ENCODE measurements at regions not wholly inside any gene's neighbourhood (a gene's known extent, or its start where the extent isn't known, plus 50 kb on each side); places are given as distances from the start of the nearest gene placed in this dataset.

DNA sequence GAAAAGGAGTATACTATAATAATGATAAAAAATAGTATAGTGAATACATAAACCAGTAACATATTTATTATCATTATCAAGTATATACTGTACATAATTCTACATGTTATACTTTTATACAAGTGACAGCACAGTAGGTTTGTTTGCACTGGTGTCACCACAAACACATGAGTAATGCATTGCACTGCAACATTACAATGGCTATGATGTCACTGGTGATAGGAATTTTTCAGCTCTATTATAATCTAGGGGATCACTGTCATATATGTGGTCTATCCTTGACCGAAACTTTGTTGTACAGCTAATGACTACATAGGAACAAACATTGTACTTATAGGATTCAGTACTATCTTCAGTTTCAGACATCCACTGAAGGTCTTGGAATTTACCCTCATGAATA lies 165.8 kb upstream of the SYT1 start:
- no peak for DNase-seq

DNA sequence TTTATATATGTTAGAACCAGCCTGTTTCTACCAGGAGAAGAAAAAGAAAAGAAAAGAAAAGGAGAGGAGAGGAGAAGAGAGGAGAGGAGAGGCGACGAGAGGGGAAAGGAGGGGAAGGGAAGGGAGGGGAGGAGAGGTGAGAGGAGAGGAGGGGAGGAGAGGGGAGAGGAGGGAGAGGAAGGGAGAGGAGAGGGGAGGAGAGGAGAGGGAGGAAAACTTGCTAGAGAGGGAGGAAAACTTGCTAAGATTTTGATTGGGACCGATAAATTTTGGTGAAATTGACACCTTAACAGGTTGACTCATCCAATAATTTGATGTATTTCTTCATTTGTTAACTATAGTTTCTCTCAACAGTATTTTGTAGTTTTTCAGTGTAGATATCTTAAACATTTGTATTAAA lies 164.0 kb upstream of the SYT1 start:
- DNase-seq = no peak

DNA sequence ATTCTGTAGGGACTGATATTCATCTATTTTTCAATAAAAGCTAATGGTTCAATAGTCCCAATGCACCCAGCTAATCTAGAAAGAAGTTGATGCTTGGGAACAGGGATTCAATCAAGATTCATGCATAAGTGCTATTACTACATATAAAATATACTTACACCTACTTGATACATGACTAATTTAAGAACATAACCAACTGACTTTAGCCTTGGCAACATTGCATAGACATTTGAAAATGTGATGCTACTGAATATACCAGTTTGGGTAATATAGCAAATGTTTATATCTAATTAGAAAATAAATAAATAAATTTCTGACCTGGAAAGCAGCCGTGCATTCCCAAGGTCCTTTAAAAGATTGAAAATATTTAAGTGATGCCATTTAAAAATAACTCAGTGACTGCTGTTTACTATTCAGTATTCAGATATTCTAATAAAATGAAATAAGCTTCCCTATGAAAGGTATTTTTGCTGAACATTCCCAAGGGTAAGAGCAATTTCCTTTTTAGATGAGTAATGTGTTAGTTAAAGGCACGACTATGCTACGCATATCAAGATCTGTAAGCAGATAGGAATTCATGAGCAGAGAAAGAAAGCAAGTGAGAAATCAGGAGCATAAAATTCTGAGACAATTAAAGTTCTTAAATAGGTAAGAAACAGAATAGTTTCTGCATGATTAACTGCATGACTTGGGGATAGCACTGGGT lies 160.6 kb upstream of the SYT1 start:
- no peak for DNase-seq

DNA sequence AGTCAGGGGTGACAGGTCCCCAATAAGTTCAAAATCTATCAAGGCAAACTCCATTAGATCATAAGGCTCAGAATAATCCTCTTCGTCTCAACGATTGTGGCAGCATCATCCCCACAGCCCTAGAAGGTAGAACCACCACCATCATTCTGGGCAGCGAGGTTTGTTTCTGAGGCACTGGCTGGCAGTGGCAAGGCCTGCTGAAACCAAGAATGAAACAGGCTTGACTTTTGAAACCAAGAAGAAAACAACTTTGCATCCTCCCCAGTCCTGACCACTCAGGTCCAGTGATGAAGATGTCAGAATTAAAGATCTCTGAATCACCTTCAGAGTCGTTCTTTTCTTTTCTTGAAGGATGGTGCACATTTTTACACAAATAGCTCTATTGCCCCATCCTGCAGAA lies 152.6 kb upstream of the SYT1 start:
- no peak for DNase-seq

DNA sequence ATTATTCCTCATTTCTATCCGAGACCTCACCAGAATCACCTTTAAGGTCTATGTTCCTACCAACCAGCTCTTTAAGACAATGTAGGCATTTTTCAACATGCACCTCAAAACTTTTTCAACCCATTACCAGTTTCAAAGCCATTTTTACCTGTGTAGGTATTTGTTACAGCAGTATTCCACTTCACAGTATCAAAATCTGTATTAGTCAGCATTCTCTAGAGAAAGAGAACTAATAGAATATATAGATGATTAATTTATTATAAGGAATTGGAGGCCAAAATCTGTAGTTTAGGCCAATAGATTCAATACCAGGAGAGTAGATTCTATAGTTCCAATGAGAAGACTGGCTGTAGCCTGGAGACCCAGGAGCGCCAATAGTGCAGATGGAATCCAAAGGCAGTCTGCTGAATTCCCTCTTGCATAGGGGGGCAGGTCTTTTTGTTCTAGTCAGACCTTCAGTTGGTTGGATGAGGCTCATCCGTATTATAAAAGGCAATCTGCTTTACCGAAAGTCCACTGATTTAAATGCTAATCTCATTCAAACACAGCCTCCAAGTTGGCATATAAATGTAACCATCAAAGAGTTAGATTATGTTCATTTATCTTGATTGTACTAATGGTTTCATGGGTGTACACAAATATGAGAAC lies 151.6 kb upstream of the SYT1 start:
- no peak for DNase-seq

DNA sequence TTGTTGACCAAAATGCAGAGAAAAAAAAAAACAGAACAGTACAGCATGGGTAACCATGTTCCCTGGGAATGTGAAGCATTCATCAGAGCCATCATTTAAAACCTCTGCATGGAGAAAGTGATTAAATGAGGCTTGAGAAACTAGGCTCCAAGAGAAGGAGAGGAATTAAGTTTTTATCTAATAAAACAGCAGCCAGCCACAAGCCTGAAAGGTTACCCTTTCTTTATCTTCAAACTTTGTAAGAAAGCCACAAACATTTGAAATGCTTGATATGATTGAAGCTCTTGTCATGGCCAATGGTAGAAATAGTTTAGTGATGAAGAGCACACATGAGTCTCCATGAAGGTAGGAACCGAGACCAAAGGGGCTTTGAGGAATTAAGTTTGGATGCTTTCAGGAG lies 144.9 kb upstream of the SYT1 start:
- DNase-seq = no peak

DNA sequence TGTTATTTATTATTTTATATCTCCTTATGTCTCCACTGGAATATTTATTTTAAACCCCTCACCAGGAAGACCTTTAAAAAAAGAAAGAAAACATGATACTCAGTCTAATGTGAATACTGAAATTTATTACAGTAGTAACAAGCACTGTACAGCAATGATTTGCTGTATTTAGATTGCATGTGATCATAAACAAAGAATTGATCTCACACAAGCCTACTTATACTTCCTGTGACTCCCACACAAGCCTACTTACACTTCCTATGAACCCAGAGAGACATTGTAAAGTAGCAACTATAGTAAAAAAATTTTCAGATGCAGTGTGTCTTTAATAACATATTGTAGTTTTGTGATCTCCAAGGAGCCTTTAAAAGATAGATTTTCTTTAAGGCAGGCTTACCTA lies 142.7 kb upstream of the SYT1 start:
- DNase-seq = no peak

DNA sequence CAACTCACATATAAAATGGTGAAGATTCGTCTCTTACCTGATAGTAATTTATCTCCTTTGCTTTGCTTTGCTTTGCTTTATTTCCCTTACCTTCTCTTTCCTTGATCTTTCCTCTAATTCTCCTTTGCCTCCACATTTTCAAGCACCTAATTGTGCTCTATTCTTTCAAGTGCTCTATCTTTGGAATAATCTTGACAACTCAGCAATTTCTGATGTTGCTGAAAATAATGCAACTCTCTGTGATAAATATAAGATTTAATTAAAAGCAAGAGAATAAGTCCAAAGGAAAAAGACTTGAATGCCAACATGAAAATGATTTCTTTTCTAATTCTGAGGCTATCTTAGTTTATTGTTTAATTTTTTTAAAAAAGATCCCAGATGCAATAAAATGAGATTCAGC lies 139.5 kb upstream of the SYT1 start:
- DNase-seq = no peak

DNA sequence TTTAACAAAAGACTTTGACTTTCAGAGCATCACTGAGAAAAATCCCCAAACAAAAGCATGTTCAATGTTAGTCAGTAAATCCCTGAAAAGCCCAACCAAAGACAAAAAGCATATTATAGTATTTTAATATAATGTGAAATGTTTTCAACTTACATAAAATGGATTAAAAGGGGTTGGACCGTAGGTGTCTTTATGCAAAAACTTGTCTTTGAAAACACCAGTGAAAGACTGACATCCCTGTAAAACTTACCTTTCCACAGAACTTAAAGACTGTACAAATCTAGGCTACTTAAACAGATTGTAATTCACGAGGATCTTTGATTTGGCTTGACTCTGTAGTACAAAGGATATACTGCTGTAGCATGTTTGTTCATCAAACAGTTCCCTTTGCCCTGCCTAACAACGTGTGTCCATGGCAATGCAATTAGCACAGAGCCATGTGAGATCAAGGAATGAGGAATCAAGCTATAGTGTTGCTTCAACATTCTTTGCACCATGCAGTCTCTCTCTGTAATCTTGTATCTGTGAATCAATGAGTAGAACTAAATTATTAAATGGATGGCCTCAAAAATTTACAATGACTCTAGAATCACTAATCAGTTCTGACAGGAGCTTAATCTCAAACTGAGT lies 138.5 kb upstream of the SYT1 start:
- no peak for DNase-seq

DNA sequence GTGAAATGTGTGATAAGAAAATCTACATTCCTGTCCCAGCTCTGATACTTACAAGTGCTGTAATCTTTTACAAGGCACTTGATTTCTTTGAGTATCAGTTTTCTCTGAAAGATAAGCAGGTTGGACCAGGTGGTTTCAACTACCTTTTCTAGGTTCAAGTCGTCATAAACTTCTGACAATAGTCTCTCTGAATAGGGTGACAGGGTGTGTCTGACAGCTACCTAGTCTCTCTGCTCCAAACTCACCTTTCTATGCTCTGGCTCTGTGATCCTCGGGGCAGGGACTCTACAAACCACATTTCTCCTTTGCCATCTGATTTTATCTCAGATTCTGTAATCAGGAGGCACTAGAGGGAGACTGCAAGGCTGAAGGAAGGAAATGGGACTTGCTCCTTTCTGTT lies 137.7 kb upstream of the SYT1 start:
- DNase-seq = no peak

DNA sequence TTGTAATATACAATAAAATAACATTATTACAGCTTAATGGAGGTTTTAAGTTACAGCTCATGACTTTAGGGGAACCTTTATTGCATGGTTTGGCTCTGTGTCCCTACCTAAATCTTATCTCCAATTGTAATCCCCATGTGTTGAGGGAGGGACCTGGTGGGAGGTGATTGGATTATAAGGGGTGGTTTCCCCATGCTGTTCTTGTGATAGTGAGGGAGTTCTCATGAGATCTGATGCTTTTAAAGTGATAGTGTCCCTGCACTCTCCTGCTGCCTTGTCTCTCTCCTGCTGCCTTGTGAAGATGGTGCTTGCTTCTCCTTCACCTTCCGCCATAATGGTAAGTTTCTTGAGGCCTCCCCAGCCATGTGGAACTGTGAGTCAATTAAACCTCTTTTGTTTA lies 132.1 kb upstream of the SYT1 start:
- DNase-seq = no peak

DNA sequence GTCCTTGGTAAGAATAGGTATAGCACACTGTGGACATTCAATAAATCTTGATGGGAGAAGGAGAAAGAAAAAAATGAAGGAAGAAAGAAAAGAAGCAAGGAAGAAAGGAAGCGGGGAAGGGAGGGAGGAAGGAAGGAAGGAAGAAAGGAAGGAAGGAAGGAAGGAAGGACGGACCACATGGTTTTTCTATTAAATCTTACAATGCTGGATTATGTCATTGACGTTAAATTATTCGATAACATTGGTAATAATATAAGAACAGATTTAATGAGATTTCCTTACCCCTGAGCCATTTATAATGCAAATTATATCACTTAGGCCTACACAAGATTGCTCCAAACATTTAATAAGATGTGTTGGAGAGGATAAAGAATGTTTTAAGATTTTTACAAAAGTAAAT lies 124.9 kb upstream of the SYT1 start:
- no peak for DNase-seq

DNA sequence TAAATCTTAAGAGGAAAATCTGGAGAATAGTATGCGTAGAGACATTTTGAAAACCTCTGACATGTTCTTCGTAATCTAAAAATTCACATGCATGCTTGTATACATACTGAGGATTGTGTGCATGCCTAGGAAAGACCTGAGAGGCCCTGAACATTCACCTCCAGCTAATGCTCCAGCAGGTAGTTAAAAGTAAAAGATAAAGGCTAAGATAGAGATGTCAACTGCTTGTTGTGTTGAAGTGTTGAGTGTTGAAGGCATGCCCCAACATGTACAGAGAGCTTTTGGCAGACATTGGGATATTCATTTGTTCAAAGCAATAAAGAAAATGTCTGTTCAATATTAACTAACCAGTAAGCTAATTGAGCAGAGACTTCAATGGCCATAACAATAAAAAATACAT lies 118.6 kb upstream of the SYT1 start:
- no peak for DNase-seq

DNA sequence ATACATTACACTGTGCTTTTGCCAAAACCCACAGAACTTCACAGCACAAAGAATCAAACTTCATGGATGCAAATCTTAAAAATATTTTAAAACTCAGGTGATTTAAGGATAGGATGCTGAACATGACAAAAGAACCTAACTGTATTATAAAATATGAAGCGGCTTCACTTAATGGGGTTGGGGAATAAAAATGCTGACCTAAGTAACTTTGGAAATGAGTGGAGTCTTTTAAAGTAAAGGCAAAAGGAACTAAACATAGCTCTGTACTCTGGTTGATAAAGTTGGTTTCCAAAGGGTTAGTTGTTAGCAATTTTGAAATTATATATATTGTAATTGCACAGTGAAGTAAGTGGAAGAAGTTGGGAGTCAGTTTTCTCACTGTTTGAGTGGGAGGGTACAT lies 111.5 kb upstream of the SYT1 start:
- no peak for DNase-seq

DNA sequence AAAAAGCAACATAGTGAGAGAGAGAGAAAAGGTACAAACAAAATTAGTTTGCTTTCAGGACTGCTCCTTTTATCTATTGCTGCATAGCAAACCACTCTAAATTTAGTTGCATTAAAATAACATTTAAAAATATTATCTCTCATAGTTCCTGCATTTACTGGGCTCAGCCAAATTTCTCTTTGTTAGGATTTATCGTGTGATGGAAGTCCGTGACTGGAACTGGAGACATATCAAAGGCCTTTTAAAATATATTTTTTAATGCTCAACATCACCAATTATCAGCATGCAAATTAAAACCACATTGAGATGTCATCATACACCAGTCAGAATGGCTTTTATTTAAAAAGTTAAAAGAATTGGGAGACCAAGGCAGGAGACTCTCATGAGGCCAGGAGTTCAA lies 107.6 kb upstream of the SYT1 start:
- DNase-seq = no peak

DNA sequence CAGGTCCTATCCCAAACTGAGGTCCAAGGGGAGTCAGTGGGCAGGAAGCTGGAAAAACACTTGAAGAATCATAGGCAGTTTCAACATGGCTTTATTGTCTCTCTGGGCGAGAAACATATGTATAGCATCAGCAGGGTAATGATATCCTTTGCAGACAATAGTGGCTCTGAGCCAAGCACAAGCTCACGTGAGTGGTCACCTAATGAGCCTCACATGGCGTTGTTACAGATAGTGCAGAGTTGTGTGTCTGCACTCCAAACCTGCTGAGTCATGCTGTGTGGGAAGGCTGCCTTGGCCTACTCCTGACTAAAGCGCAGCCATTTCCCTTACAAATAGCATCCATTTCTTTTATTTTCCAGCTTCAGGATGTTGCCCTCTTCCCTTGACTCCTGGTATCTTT lies 105.2 kb upstream of the SYT1 start:
- no peak for DNase-seq

DNA sequence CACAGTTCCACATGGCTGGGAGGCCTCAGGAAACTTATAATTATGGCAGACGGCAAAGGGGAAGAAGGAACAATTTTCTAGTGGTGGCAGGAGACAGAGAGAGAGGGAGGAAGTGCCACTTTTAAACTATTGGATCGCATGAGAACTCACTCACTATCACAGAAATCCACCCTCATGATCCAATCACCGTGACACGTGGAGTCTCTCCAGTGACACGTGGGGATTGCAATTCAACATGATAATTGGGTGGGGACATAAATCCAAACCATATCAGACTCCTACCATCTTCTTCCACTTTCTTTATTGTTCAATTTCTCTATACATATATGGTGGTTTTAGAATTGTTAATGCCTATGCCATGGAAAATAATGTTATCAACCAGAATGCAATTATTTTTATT lies 103.7 kb upstream of the SYT1 start:
- no peak for DNase-seq

DNA sequence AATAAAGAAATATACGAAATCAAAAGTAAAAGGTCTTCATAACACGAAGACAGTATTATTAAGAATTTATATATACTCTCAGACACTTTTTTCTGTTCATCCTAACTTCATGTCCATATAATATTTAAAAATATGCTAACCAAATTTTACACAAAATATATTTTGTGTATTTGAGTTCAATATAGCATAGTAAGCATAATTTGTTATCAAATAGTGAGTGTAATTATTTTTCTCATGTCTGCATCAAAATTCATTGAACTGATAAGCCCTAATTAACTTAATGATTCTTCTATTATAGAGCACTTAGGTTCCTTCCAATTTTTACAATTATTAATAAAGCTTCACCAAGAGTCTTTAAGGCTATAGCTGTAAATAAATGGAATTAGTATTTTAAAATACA lies 99.7 kb upstream of the SYT1 start:
- DNase-seq = no peak

DNA sequence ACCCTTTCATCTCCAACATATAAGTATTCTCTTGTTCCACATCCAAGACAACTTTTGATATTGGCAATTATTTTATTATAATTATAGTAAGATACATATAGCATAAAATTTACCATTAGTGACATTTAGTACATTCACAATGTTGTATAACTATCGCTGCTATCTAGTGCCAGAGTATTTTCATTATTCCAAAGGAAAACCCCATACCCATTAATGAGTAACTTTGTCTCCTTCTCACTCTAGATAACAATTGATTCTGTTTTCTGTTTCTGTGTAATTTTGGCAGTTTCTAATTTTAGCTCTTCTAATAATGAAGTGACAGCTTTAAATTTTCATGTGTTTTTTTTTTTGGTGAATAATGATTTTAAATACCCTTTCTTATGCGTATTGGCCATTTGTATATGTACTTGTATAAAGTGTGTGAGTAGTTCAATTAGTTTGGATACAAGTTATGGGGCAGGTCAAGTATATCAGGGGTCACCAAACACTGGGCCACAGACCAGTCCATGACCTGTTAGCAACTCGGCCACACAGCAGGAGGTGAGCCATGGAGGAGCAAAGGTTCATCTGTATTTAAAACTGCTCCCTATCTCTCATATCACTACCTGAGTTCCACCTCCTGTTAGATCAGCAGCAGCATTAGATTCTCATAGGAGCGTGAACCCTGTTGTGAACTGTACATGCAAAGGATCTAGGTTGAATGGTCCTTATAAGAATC lies 97.2 kb upstream of the SYT1 start:
- DNase-seq = no peak

DNA sequence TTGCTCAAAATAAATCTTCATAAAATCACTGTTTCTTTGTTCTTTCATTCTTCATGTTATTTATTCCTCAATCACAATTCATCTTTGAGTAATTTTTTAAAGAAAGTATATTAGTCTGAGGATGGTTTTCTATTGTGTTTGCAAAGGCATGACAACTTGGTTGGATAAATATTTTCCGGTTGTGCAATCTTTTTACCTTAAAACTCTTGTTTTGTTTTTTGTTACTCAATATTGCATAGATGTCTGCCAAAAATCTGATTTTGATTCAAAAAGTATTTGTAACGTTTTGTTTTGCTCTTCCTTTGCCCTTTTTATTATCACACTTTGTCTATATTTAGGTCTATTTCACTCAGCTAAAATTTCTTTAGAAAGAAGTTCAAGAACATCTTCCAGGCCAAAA lies 86.2 kb upstream of the SYT1 start:
- DNase-seq = no peak

DNA sequence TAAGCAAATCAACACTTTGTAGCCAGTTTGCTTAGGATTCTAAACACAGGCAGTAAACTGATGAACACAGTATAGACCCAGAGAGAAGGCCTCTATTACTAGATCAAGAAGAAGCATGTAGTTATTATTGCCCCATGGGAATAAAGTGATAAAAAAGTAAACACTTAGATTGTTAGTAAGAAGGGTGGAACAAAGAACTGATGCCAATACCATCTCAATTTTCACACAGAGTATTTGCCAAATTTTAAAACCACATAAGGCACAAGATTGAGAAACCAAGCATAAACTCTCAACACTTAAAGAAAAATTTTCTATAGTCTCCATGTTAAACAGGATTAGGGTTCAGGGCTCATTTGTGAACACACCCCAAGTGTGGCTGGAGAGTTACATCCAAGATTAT lies 77.0 kb upstream of the SYT1 start:
- no peak for DNase-seq

DNA sequence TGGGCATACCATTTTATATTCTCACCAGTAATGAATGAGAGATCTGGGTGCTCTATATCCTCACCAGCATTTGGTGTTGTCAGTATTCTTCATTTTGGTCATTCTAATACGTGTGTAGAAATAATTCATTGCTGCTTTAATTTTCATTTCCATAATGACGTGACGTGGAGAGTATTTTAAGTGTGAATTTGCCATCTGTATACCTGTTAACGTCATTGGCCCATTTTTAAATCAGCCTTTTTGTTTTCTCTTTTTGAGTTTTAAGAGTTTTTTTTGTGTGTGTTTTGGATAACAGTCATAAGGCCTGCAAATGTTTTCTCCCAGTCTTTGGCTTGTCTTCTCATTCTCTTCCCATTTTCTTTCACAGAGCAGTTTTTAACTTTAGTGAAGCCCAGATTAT lies 74.4 kb upstream of the SYT1 start:
- DNase-seq = no peak

DNA sequence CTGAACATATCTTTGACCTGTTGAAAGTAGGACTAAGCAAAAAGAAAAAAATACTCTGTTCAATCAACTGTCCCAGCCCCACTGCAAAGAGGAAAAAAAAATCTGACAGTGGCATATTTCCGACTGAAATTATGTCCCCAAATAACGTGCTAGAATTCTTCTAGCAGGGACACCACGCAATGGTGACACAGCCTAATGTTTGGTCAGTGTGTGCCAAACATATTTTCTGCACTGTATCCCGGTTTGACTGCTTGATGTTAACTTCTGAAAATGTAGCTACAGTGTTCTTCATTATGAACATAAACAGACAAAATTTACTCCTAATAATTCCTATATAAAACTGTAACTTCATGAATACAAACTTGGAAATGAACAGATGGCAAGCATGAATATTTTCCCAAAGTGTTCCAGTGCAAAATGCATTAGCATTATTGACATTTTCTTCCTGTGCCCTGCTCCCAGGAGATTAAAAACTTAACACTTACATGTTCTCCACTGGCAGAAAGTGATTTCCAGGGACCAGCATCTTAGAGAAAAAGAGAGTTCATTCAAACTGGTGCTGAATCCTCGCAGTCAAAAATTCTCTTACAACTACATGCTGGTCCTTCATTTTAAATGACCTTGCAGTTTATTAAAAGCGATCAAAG lies 72.4 kb upstream of the SYT1 start:
- no peak for DNase-seq

Data from C1 segment of cervical spinal cord (tissue), 14 donors.